ENCODE measurements at regions not wholly inside any gene's neighbourhood (a gene's known extent, or its start where the extent isn't known, plus 50 kb on each side); places are given as distances from the start of the nearest gene placed in this dataset.
A peak's percentile ranks its signal among the peaks of the same experiment; 100 is the strongest.
"Not testable (repeated sequence)": the region's sequence is repeated elsewhere in the genome, so short reads cannot be mapped to it uniquely, and the experiment has no call there.

DNA sequence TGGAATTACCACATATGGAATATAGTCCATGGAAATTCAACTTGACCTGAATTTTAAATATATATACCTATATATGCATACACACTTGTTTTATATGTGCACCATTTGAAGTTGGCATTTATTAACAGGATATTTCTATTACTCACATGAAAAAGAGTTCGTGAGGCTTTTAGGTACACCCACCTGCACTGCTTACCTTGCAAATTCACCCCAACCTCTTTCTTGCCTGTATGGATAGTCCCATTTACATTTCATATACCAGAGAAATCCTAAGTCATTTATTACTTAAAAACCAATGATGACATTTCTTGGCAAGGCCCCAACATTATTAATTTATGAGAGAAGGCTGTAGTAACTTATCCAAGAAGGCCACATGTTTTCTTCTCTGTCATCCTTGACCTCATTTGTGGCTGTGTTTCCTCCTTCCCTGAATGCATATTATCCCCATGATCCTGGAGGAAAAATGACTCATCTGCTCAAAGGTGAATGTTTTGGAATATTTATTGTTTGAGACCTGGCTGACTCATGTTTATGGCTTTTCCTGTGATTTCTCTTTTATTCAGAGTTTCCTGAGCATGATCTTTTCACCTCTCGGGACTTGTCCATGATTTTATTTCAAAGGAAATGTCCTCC, 62.2 kb upstream of the FAM241A start:
- 66 to 67% methylated on average over 2 of the region's 2 CpGs for WGBS, 2 donors
- no peak for TF ChIP-seq CTCF (IDR thresholded peaks at IDR 0.05)
- H3K4me3 ChIP-seq: no peak overlapping the region

GRCh38 chr4:112083587-112084347, 61.5 kb upstream of the FAM241A start:
- DNase-seq (no peak), ATAC-seq (peak in 3 of 8 donors; percentile 9 to 35 (median 27))
- no peaks in the 10 kb centered on the region for H3K36me3 ChIP-seq
- no peak for TF ChIP-seq CTCF (IDR thresholded peaks at IDR 0.05)
- WGBS, 2 donors: 64 to 69% methylated on average over 3 of the region's 3 CpGs
- H3K4me3 ChIP-seq: no peak overlapping the region
- peaks cover 0 to 34% (median 13%) of the 10 kb centered on the region in 9 donors for H3K4me1 ChIP-seq
- H3K27me3 ChIP-seq: no peaks in the 10 kb centered on the region
- H3K9me3 ChIP-seq: no peaks in the 10 kb centered on the region
- intact Hi-C loops (cut with DNase I): no loop called here
- H3K27ac ChIP-seq: peak overlapping the region in 9 of 10 donors; percentile 39 to 81 (median 61)

More for the DNA sequence above, 62.2 kb upstream of the FAM241A start:
- ATAC-seq: peak in 7 of 8 donors; percentile 2 to 90 (median 75)
- H3K36me3 ChIP-seq: no peaks in the 10 kb centered on the region
- H3K27me3 ChIP-seq: no peaks in the 10 kb centered on the region
- H3K27ac ChIP-seq: peak overlapping the region in 9 of 10 donors; percentile 45 to 81 (median 67)
- peaks cover 0 to 34% (median 13%) of the 10 kb centered on the region in 9 donors for H3K4me1 ChIP-seq
- DNase-seq: no peak
- intact Hi-C loops (cut with DNase I): no loop called here
- H3K9me3 ChIP-seq: no peaks in the 10 kb centered on the region

- DNase-seq (no peak), ATAC-seq (peak in 2 of 8 donors; percentile 33 to 46)
- intact Hi-C loops (cut with DNase I): no loop called here
- WGBS, 2 donors: 72 to 75% methylated on average over 6 of the region's 6 CpGs
- no peak for TF ChIP-seq CTCF (IDR thresholded peaks at IDR 0.05)
- peak overlapping the region in 6 of 10 donors; percentile 39 to 81 (median 60) for H3K27ac ChIP-seq
- no peaks in the 10 kb centered on the region for H3K27me3 ChIP-seq
- H3K4me3 ChIP-seq: no peak overlapping the region
- H3K36me3 ChIP-seq: no peaks in the 10 kb centered on the region
- peaks cover 0 to 34% (median 13%) of the 10 kb centered on the region in 9 donors for H3K4me1 ChIP-seq
- H3K9me3 ChIP-seq: no peaks in the 10 kb centered on the region
These were observed 59.9 kb upstream of the FAM241A start for GRCh38 chr4:112085156-112086035.

- no peak for DNase-seq
- Histone ChIP-seq H3K9me3 (no peaks in the 10 kb centered on the region), H3K4me1 (peaks cover 0 to 34% (median 13%) of the 10 kb centered on the region in 9 donors), H3K27ac (peak overlapping the region in 3 of 10 donors; percentile 58 to 81 (median 73)), H3K4me3 (no peak overlapping the region), H3K27me3 (no peaks in the 10 kb centered on the region), H3K36me3 (no peaks in the 10 kb centered on the region)
- no peak for TF ChIP-seq CTCF (IDR thresholded peaks at IDR 0.05)
- intact Hi-C loops (cut with DNase I): no loop called here
- no peak for ATAC-seq
These were observed 59.2 kb upstream of the FAM241A start for GRCh38 chr4:112086036-112086434.

GRCh38 chr4:112086661-112087060, 58.6 kb upstream of the FAM241A start:
- ATAC-seq; H3K9me3 ChIP-seq; DNase-seq; intact Hi-C loops (cut with DNase I); H3K36me3 ChIP-seq; H3K27ac ChIP-seq; H3K27me3 ChIP-seq; H3K4me3 ChIP-seq: not testable (repeated sequence)
- peaks cover 0 to 34% (median 13%) of the 10 kb centered on the region in 9 donors for H3K4me1 ChIP-seq
- 88% methylated on average over 17 of the region's 17 CpGs for WGBS, 2 donors

DNA sequence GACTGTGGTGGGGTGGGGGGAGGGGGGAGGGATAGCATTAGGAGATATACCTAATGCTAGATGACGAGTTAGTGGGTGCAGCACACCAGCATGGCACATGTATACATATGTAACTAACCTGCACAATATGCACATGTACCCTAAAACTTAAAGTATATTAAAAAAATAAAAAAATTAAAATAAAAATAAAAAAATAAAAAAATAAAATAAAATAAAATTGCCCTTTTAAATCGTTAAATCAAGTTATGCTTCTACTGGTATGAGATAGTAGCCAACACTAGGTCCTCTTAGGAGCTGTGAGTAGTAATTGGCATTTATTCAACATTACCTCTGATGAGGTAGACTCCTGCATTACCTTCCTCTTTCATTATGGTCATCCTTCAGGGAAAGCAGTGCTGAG, 52.9 kb upstream of the FAM241A start:
- DNase-seq; ATAC-seq; H3K9me3 ChIP-seq; intact Hi-C loops (cut with DNase I); H3K36me3 ChIP-seq; H3K4me3 ChIP-seq; H3K27ac ChIP-seq; H3K4me1 ChIP-seq; H3K27me3 ChIP-seq: not testable (repeated sequence)
- WGBS, 2 donors: 87 to 98% methylated on average over 1 of the region's 2 CpGs
